ENCODE measurements at regions not wholly inside any gene's neighbourhood (a gene's known extent, or its start where the extent isn't known, plus 50 kb on each side); places are given as distances from the start of the nearest gene placed in this dataset.

GRCh38 chr13:74682746-74683145 lies 548.5 kb upstream of the KLF12 start:
- no peaks in the 10 kb centered on the region for H3K4me1 Mint-ChIP-seq
- Histone ChIP-seq H3K36me3 (ENCODE audit: control insufficient read depth, insufficient read depth, low read length) (no peaks in the 10 kb centered on the region), H3K4me1 (ENCODE audit: control insufficient read depth, insufficient read depth, low read length, poor library complexity, severe bottlenecking) (no peaks in the 10 kb centered on the region), H3K4me3 (ENCODE audit: low read depth, low read length) (no peak overlapping the region), H3K9me3 (ENCODE audit: control insufficient read depth in 2 of 2, low read length in 2 of 2) (no peaks in the 10 kb centered on the region), H3K27me3 (ENCODE audit: control insufficient read depth, insufficient read depth, low read length) (no peaks in the 10 kb centered on the region), H3K27ac (ENCODE audit: insufficient read depth, low read length, poor library complexity, severe bottlenecking) (no peak overlapping the region)
- H3K36me3 Mint-ChIP-seq = no peaks in the 10 kb centered on the region
- H3K27ac Mint-ChIP-seq = no peak overlapping the region
- ATAC-seq (ENCODE audit: low read depth in 2 of 2) (no peak), DNase-seq (no peak)
- no peak overlapping the region for H3K4me3 Mint-ChIP-seq
- peaks cover 0 to 10% (median 0%) of the 10 kb centered on the region in 7 donors for H3K9me3 Mint-ChIP-seq
- no peaks in the 10 kb centered on the region for H3K27me3 Mint-ChIP-seq

GRCh38 chr13:74681891-74682290 lies 547.7 kb upstream of the KLF12 start:
- no peaks in the 10 kb centered on the region for H3K4me1 Mint-ChIP-seq
- Histone ChIP-seq H3K36me3 (ENCODE audit: control insufficient read depth, insufficient read depth, low read length) (no peaks in the 10 kb centered on the region), H3K4me1 (ENCODE audit: control insufficient read depth, insufficient read depth, low read length, poor library complexity, severe bottlenecking) (no peaks in the 10 kb centered on the region), H3K27ac (ENCODE audit: insufficient read depth, low read length, poor library complexity, severe bottlenecking) (no peak overlapping the region), H3K9me3 (ENCODE audit: control insufficient read depth in 2 of 2, low read length in 2 of 2) (no peaks in the 10 kb centered on the region), H3K27me3 (ENCODE audit: control insufficient read depth, insufficient read depth, low read length) (no peaks in the 10 kb centered on the region), H3K4me3 (ENCODE audit: low read depth, low read length) (no peak overlapping the region)
- H3K27ac Mint-ChIP-seq = no peak overlapping the region
- H3K27me3 Mint-ChIP-seq = peaks cover 4% of the 10 kb centered on the region
- no peaks in the 10 kb centered on the region for H3K36me3 Mint-ChIP-seq
- no peak overlapping the region for H3K4me3 Mint-ChIP-seq
- DNase-seq = no peak
- H3K9me3 Mint-ChIP-seq = peaks cover 0 to 10% (median 0%) of the 10 kb centered on the region in 7 donors
- ATAC-seq (ENCODE audit: low read depth in 2 of 2) = no peak

GRCh38 chr13:74678308-74678965 lies 544.2 kb upstream of the KLF12 start:
- Mint-ChIP-seq H3K27ac (no peak overlapping the region), H3K4me3 (no peak overlapping the region), H3K36me3 (no peaks in the 10 kb centered on the region), H3K9me3 (peaks cover 0 to 3% (median 0%) of the 10 kb centered on the region in 7 donors), H3K27me3 (peaks cover 13% of the 10 kb centered on the region), H3K4me1 (no peaks in the 10 kb centered on the region)
- Histone ChIP-seq H3K9me3 (ENCODE audit: control insufficient read depth in 2 of 2, low read length in 2 of 2) (no peaks in the 10 kb centered on the region), H3K4me1 (ENCODE audit: control insufficient read depth, insufficient read depth, low read length, poor library complexity, severe bottlenecking) (no peaks in the 10 kb centered on the region), H3K27ac (ENCODE audit: insufficient read depth, low read length, poor library complexity, severe bottlenecking) (no peak overlapping the region), H3K36me3 (ENCODE audit: control insufficient read depth, insufficient read depth, low read length) (no peaks in the 10 kb centered on the region), H3K4me3 (ENCODE audit: low read depth, low read length) (no peak overlapping the region), H3K27me3 (ENCODE audit: control insufficient read depth, insufficient read depth, low read length) (no peaks in the 10 kb centered on the region)
- ATAC-seq (ENCODE audit: low read depth in 2 of 2) (no peak), DNase-seq (no peak)

- no peak for ATAC-seq (ENCODE audit: low read depth in 2 of 2)
Measured at GRCh38 chr13:74675972-74676371, 541.8 kb upstream of the KLF12 start.

GRCh38 chr13:74675182-74675581 lies 541.0 kb upstream of the KLF12 start:
- Histone ChIP-seq H3K4me1 (ENCODE audit: control insufficient read depth, insufficient read depth, low read length, poor library complexity, severe bottlenecking) (no peaks in the 10 kb centered on the region), H3K27me3 (ENCODE audit: control insufficient read depth, insufficient read depth, low read length) (peaks cover 2% of the 10 kb centered on the region), H3K4me3 (ENCODE audit: low read depth, low read length) (no peak overlapping the region), H3K36me3 (ENCODE audit: control insufficient read depth, insufficient read depth, low read length) (no peaks in the 10 kb centered on the region), H3K9me3 (ENCODE audit: control insufficient read depth in 2 of 2, low read length in 2 of 2) (no peaks in the 10 kb centered on the region), H3K27ac (ENCODE audit: insufficient read depth, low read length, poor library complexity, severe bottlenecking) (no peak overlapping the region)
- Mint-ChIP-seq H3K36me3 (no peaks in the 10 kb centered on the region), H3K27me3 (peaks cover 13% of the 10 kb centered on the region), H3K9me3 (no peaks in the 10 kb centered on the region), H3K4me3 (no peak overlapping the region), H3K27ac (no peak overlapping the region), H3K4me1 (no peaks in the 10 kb centered on the region)
- DNase-seq (no peak), ATAC-seq (ENCODE audit: low read depth in 2 of 2) (no peak)

More at GRCh38 chr13:74675972-74676371, 541.8 kb upstream of the KLF12 start:
- H3K4me3 Mint-ChIP-seq = no peak overlapping the region
- H3K36me3 Mint-ChIP-seq = no peaks in the 10 kb centered on the region
- no peak overlapping the region for H3K4me3 ChIP-seq (ENCODE audit: low read depth, low read length)
- no peaks in the 10 kb centered on the region for H3K4me1 ChIP-seq (ENCODE audit: control insufficient read depth, insufficient read depth, low read length, poor library complexity, severe bottlenecking)
- no peak for DNase-seq
- H3K9me3 ChIP-seq (ENCODE audit: control insufficient read depth in 2 of 2, low read length in 2 of 2) = no peaks in the 10 kb centered on the region
- H3K4me1 Mint-ChIP-seq = no peaks in the 10 kb centered on the region
- H3K27ac Mint-ChIP-seq = no peak overlapping the region
- peaks cover 13% of the 10 kb centered on the region for H3K27me3 Mint-ChIP-seq
- H3K27me3 ChIP-seq (ENCODE audit: control insufficient read depth, insufficient read depth, low read length) = peaks cover under 1% of the 10 kb centered on the region
- H3K36me3 ChIP-seq (ENCODE audit: control insufficient read depth, insufficient read depth, low read length) = no peaks in the 10 kb centered on the region
- peaks cover 0 to 2% (median 0%) of the 10 kb centered on the region in 7 donors for H3K9me3 Mint-ChIP-seq
- H3K27ac ChIP-seq (ENCODE audit: insufficient read depth, low read length, poor library complexity, severe bottlenecking) = no peak overlapping the region

GRCh38 chr13:74674720-74675119 lies 540.5 kb upstream of the KLF12 start:
- no peaks in the 10 kb centered on the region for H3K4me1 Mint-ChIP-seq
- no peak overlapping the region for H3K27ac Mint-ChIP-seq

GRCh38 chr13:74669149-74669548 lies 534.9 kb upstream of the KLF12 start:
- Mint-ChIP-seq H3K4me3 (no peak overlapping the region), H3K4me1 (no peaks in the 10 kb centered on the region), H3K27ac (no peak overlapping the region), H3K27me3 (peaks cover 8% of the 10 kb centered on the region), H3K9me3 (peaks cover 0 to 3% (median 0%) of the 10 kb centered on the region in 7 donors), H3K36me3 (no peaks in the 10 kb centered on the region)
- H3K27ac ChIP-seq (ENCODE audit: insufficient read depth, low read length, poor library complexity, severe bottlenecking) = no peak overlapping the region
- H3K4me3 ChIP-seq (ENCODE audit: low read depth, low read length) = no peak overlapping the region
- ATAC-seq (ENCODE audit: low read depth in 2 of 2) (no peak), DNase-seq (no peak)
- H3K4me1 ChIP-seq (ENCODE audit: control insufficient read depth, insufficient read depth, low read length, poor library complexity, severe bottlenecking) = no peaks in the 10 kb centered on the region
- peaks cover 2% of the 10 kb centered on the region for H3K27me3 ChIP-seq (ENCODE audit: control insufficient read depth, insufficient read depth, low read length)
- H3K36me3 ChIP-seq (ENCODE audit: control insufficient read depth, insufficient read depth, low read length) = no peaks in the 10 kb centered on the region
- no peaks in the 10 kb centered on the region for H3K9me3 ChIP-seq (ENCODE audit: control insufficient read depth in 2 of 2, low read length in 2 of 2)

More at GRCh38 chr13:74674720-74675119, 540.5 kb upstream of the KLF12 start:
- peaks cover 13% of the 10 kb centered on the region for H3K27me3 Mint-ChIP-seq
- no peak overlapping the region for H3K4me3 Mint-ChIP-seq
- no peaks in the 10 kb centered on the region for H3K9me3 Mint-ChIP-seq
- no peak overlapping the region for H3K27ac ChIP-seq (ENCODE audit: insufficient read depth, low read length, poor library complexity, severe bottlenecking)
- H3K4me1 ChIP-seq (ENCODE audit: control insufficient read depth, insufficient read depth, low read length, poor library complexity, severe bottlenecking) = no peaks in the 10 kb centered on the region
- H3K27me3 ChIP-seq (ENCODE audit: control insufficient read depth, insufficient read depth, low read length) = peaks cover 2% of the 10 kb centered on the region
- H3K36me3 Mint-ChIP-seq = no peaks in the 10 kb centered on the region
- H3K4me3 ChIP-seq (ENCODE audit: low read depth, low read length) = no peak overlapping the region
- H3K9me3 ChIP-seq (ENCODE audit: control insufficient read depth in 2 of 2, low read length in 2 of 2) = no peaks in the 10 kb centered on the region
- no peak for ATAC-seq (ENCODE audit: low read depth in 2 of 2)
- no peaks in the 10 kb centered on the region for H3K36me3 ChIP-seq (ENCODE audit: control insufficient read depth, insufficient read depth, low read length)
- DNase-seq = no peak

- H3K27ac ChIP-seq (ENCODE audit: insufficient read depth, low read length, poor library complexity, severe bottlenecking) = no peak overlapping the region
- Mint-ChIP-seq H3K4me3 (no peak overlapping the region), H3K27me3 (peaks cover 5% of the 10 kb centered on the region), H3K36me3 (no peaks in the 10 kb centered on the region), H3K9me3 (peaks cover 0 to 3% (median 0%) of the 10 kb centered on the region in 7 donors), H3K4me1 (no peaks in the 10 kb centered on the region), H3K27ac (no peak overlapping the region)
- ATAC-seq (ENCODE audit: low read depth in 2 of 2) (no peak), DNase-seq (no peak)
- H3K9me3 ChIP-seq (ENCODE audit: control insufficient read depth in 2 of 2, low read length in 2 of 2) = no peaks in the 10 kb centered on the region
- H3K27me3 ChIP-seq (ENCODE audit: control insufficient read depth, insufficient read depth, low read length) = peaks cover 2% of the 10 kb centered on the region
- no peak overlapping the region for H3K4me3 ChIP-seq (ENCODE audit: low read depth, low read length)
- H3K36me3 ChIP-seq (ENCODE audit: control insufficient read depth, insufficient read depth, low read length) = no peaks in the 10 kb centered on the region
- H3K4me1 ChIP-seq (ENCODE audit: control insufficient read depth, insufficient read depth, low read length, poor library complexity, severe bottlenecking) = no peaks in the 10 kb centered on the region
Measured at GRCh38 chr13:74667656-74668203, 533.5 kb upstream of the KLF12 start.
